ENCODE measurements at regions not wholly inside any gene's neighbourhood (a gene's known extent, or its start where the extent isn't known, plus 50 kb on each side); places are given as distances from the start of the nearest gene placed in this dataset.

- Histone ChIP-seq H3K27ac (ENCODE audit: control insufficient read depth, insufficient read depth) (no peak overlapping the region), H3K4me3 (no peak overlapping the region), H3K36me3 (ENCODE audit: control insufficient read depth in 2 of 2, insufficient read depth in 2 of 2, low read length in 1 of 2) (no peaks in the 10 kb centered on the region), H3K4me1 (ENCODE audit: control insufficient read depth, insufficient read depth, low read length) (no peaks in the 10 kb centered on the region), H4K20me1 (ENCODE audit: control insufficient read depth, insufficient read depth) (no peaks in the 10 kb centered on the region), H3K79me2 (ENCODE audit: control insufficient read depth, insufficient read depth, low read length) (no peaks in the 10 kb centered on the region), H2AFZ (ENCODE audit: control insufficient read depth, low read depth, low read length) (no peak overlapping the region), H3K9ac (ENCODE audit: control insufficient read depth, insufficient read depth, low read length) (no peak overlapping the region), H3K27me3 (replicated peaks in 1 of 2; ENCODE audit: control insufficient read depth in 2 of 2, insufficient read depth in 2 of 2, low read length in 1 of 2) (peaks cover 2 to 3% of the 10 kb centered on the region in 2 experiments; a peak in 3 of 4 replicates), H3K9me3 (replicated peaks; ENCODE audit: control insufficient read depth, insufficient read depth, low read length) (no peaks in the 10 kb centered on the region), H3K4me2 (ENCODE audit: control insufficient read depth, insufficient read depth) (no peak overlapping the region)
- RAD21 ChIA-PET (ENCODE audit: unreplicated experiment), result interaction anchor here (0.6 kb wide), 1 partner anchor 1035 kb away, joined by 3 read pairs; no protein-coding TSS in a partner anchor
- POLR2A ChIA-PET, result no interaction called here
- DNase-seq (ENCODE audit: low read depth, low spot score) (no peak), ATAC-seq (no peak), FAIRE-seq (no peak)
- SMC1A ChIA-PET (ENCODE audit: uncharacterized antibody, unreplicated experiment), result no interaction called here
- no TSS peak for BruUV-seq (replicated peaks)
- intact Hi-C loops (cut with micrococcal nuclease; ENCODE audit: unreplicated experiment), result no loop called here
- in situ Hi-C loops (cut with MboI), result no loop called here
- CTCF ChIA-PET, result interaction anchor here (0.6 to 1.0 kb wide), 2 partner anchors 21 to 1312 kb away, joined by 3 read pairs; no protein-coding TSS in a partner anchor
- WGBS (ENCODE audit: insufficient coverage, insufficient replicate concordance, low lambda C conversion rate, missing lambda C conversion rate), result 38% methylated on average over 6 of the region's 6 CpGs
- no peak for TF ChIP-seq POLR2AphosphoS5 (IDR thresholded peaks at IDR 0.05; ENCODE audit: low read length)
- TF ChIP-seq RAD21 (IDR thresholded peaks at IDR 0.05; ENCODE audit: insufficient read depth, low read depth, low read length), result no peak
- no peak for TF ChIP-seq YBX1 (IDR thresholded peaks at IDR 0.05)
- TF ChIP-seq FOXM1 (IDR thresholded peaks at IDR 0.05; ENCODE audit: low read depth, low read length), result no peak
- TF ChIP-seq SIN3A (IDR thresholded peaks at IDR 0.05; ENCODE audit: low read depth, low read length), result no peak
- no peak for TF ChIP-seq USF2 (IDR thresholded peaks at IDR 0.05; ENCODE audit: borderline replicate concordance, low read depth, low read length)
- TF ChIP-seq E4F1 (IDR thresholded peaks at IDR 0.05; ENCODE audit: borderline replicate concordance, partially characterized antibody), result no peak
- no peak for TF ChIP-seq RB1 (IDR thresholded peaks at IDR 0.05; ENCODE audit: borderline replicate concordance)
- no peak for TF ChIP-seq DPF2 (IDR thresholded peaks at IDR 0.05)
- TF ChIP-seq SUZ12 (IDR thresholded peaks at IDR 0.05; ENCODE audit: unreplicated experiment), result no peak
- no peak for TF ChIP-seq SKIL (IDR thresholded peaks at IDR 0.05; ENCODE audit: low read depth, poor library complexity, severe bottlenecking)
- no peak for TF ChIP-seq BACH1 (IDR thresholded peaks at IDR 0.05; ENCODE audit: borderline replicate concordance)
- no peak for TF ChIP-seq IKZF2 (IDR thresholded peaks at IDR 0.05)
- no peak for TF ChIP-seq MTA3 (IDR thresholded peaks at IDR 0.05; ENCODE audit: borderline replicate concordance, low read length)
- no peak for TF ChIP-seq IRF3 (IDR thresholded peaks at IDR 0.05)
- TF ChIP-seq GATAD2B (conservative IDR thresholded peaks at IDR 0.05; ENCODE audit: low read depth), result no peak
Observed at GRCh38 chr20:48171071-48171470, 385.8 kb upstream of the SULF2 start.
